ENCODE measurements at regions not wholly inside any gene's neighbourhood (a gene's known extent, or its start where the extent isn't known, plus 50 kb on each side); places are given as distances from the start of the nearest gene placed in this dataset.

DNA sequence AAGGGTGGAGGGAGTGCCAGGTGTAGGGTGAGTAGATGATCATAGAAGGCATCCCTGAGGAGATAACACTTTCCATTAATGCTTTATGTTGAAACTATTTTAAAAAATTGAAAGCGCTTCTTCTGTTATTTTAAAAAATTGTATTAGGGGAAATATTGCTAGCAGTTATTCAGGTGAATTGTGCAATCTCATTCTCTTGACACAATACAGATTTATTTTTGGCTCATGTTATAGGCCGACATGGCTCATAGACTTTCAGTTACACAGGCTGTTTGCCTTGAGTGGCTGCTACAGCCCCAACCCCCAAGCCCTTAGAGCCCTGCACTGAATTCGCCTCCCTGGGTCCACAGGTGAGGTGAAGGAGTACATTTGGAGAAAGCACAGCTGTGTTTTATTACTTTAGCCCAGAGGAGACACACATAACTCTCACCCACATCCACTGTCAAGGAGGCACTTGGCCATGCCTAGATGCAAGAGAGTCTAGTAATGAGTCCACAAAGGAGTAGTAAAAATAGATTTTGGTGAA, 228.2 kb downstream of the RFPL4B start:
- TF ChIP-seq, protein P1, sequence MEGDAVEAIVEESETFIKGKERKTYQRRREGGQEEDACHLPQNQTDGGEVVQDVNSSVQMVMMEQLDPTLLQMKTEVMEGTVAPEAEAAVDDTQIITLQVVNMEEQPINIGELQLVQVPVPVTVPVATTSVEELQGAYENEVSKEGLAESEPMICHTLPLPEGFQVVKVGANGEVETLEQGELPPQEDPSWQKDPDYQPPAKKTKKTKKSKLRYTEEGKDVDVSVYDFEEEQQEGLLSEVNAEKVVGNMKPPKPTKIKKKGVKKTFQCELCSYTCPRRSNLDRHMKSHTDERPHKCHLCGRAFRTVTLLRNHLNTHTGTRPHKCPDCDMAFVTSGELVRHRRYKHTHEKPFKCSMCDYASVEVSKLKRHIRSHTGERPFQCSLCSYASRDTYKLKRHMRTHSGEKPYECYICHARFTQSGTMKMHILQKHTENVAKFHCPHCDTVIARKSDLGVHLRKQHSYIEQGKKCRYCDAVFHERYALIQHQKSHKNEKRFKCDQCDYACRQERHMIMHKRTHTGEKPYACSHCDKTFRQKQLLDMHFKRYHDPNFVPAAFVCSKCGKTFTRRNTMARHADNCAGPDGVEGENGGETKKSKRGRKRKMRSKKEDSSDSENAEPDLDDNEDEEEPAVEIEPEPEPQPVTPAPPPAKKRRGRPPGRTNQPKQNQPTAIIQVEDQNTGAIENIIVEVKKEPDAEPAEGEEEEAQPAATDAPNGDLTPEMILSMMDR (IDR thresholded peaks at IDR 0.05; ENCODE audit: low read length) = no peak
- no peak for TF ChIP-seq EZH2 (IDR thresholded peaks at IDR 0.05; ENCODE audit: borderline replicate concordance, low read length)
